H9 (cell line): ENCODE measurements at regions not wholly inside any gene's neighbourhood (a gene's known extent, or its start where the extent isn't known, plus 50 kb on each side); places are given as distances from the start of the nearest gene placed in this dataset.

Experiments used
- DNase-seq: peaks from one replicate; pipeline ENCODE4 v3.0.0-alpha.2; 2017
- H2AFZ ChIP-seq: one replicate; pipeline ENCODE4 v1.6.1; 2013; ENCODE audit warnings: mild to moderate bottlenecking, low read length, control low read depth, moderate library complexity
- H2AK5ac ChIP-seq: 2 replicates; pipeline ENCODE4 v1.6.1; 2013; ENCODE audit warnings: low read length, control low read depth, mixed read lengths; ENCODE audit not compliant: insufficient read length
- H2BK120ac ChIP-seq: one replicate; pipeline ENCODE4 v1.6.1; 2013; ENCODE audit warnings: low read depth, mild to moderate bottlenecking, low read length, control low read depth, inconsistent platforms; ENCODE audit not compliant: poor library complexity, severe bottlenecking
- H2BK12ac ChIP-seq: 2 replicates; pipeline ENCODE4 v1.6.1; 2013; ENCODE audit warnings: low read length, control low read depth, mixed read lengths, low read depth; ENCODE audit not compliant: insufficient read length
- H2BK15ac ChIP-seq: 2 replicates; pipeline ENCODE4 v1.6.1; 2013; ENCODE audit warnings: low read depth, low read length, control low read depth
- H2BK20ac ChIP-seq: one replicate; pipeline ENCODE4 v1.6.1; 2013; ENCODE audit warnings: low read depth, mild to moderate bottlenecking, low read length, control low read depth, inconsistent platforms; ENCODE audit not compliant: poor library complexity, severe bottlenecking
- H2BK5ac ChIP-seq: 2 replicates; pipeline ENCODE4 v1.6.1; 2013; ENCODE audit warnings: low read length, control low read depth, mixed read lengths; ENCODE audit not compliant: insufficient read length
- H3K14ac ChIP-seq: 2 replicates; pipeline ENCODE4 v1.6.1; 2013; ENCODE audit warnings: low read length, control low read depth; ENCODE audit not compliant: insufficient read depth
- H3K18ac ChIP-seq: 2 replicates; pipeline ENCODE4 v1.6.1; 2013; ENCODE audit warnings: low read depth, mild to moderate bottlenecking, mixed read lengths, low read length, control low read depth; ENCODE audit not compliant: insufficient read length
- H3K23ac ChIP-seq: 2 replicates; pipeline ENCODE4 v1.6.1; 2013; ENCODE audit warnings: low read length, control low read depth, mixed read lengths, low read depth; ENCODE audit not compliant: insufficient read length
- H3K23me2 ChIP-seq: 2 replicates; pipeline ENCODE4 v1.6.1; 2013; ENCODE audit warnings: low read depth, mild to moderate bottlenecking, mixed read lengths, low read length, control low read depth; ENCODE audit not compliant: insufficient read length, poor library complexity, severe bottlenecking
- H3K27ac ChIP-seq: 2 replicates; pipeline ENCODE4 v1.5.1; 2013; ENCODE audit warnings: low read length, control low read depth, mixed read lengths, low read depth; ENCODE audit not compliant: insufficient read length
- H3K27me3 ChIP-seq: 2 replicates; pipeline ENCODE4 v1.6.1; 2013; ENCODE audit warnings: low read length, control low read depth, inconsistent platforms; ENCODE audit not compliant: insufficient read depth
- H3K4ac ChIP-seq: 2 replicates; pipeline ENCODE4 v1.6.1; 2013; ENCODE audit warnings: low read depth, mild to moderate bottlenecking, control low read depth, inconsistent platforms, low read length, moderate library complexity
- H3K4me1 ChIP-seq: 2 replicates; pipeline ENCODE4 v1.6.1; 2013; ENCODE audit warnings: low read length, control low read depth, inconsistent platforms; ENCODE audit not compliant: insufficient read depth
- H3K4me2 ChIP-seq: 2 replicates; pipeline ENCODE4 v1.6.1; 2013; ENCODE audit warnings: low read length, control low read depth, mixed read lengths; ENCODE audit not compliant: insufficient read length, insufficient read depth
- H3K56ac ChIP-seq: 2 replicates; pipeline ENCODE4 v1.6.1; 2013; ENCODE audit warnings: low read depth, mild to moderate bottlenecking, mixed read lengths, low read length, control low read depth; ENCODE audit not compliant: insufficient read length
- H3K79me1 ChIP-seq: 2 replicates; pipeline ENCODE4 v1.6.1; 2013; ENCODE audit warnings: low read depth, mild to moderate bottlenecking, moderate library complexity, low read length, control low read depth, inconsistent platforms; ENCODE audit not compliant: insufficient read depth, poor library complexity, severe bottlenecking
- H3K79me2 ChIP-seq: 2 replicates; pipeline ENCODE4 v1.6.1; 2013; ENCODE audit warnings: low read length, control low read depth, inconsistent platforms; ENCODE audit not compliant: insufficient read depth
- H3K9ac ChIP-seq: 2 replicates; pipeline ENCODE4 v1.6.1; 2013; ENCODE audit warnings: low read length, control low read depth, mixed read lengths; ENCODE audit not compliant: insufficient read length; ENCODE audit errors: extremely low read depth
- H3K9me3 ChIP-seq: one replicate; pipeline ENCODE4 v1.6.1; 2013; ENCODE audit warnings: low read depth, low read length, inconsistent platforms; ENCODE audit not compliant: control insufficient read depth
- H3T11ph ChIP-seq: one replicate; pipeline ENCODE4 v1.6.1; 2013; ENCODE audit warnings: mild to moderate bottlenecking, low read length, control low read depth, inconsistent platforms
- H4K20me1 ChIP-seq: one replicate; pipeline ENCODE4 v1.6.1; 2013; ENCODE audit not compliant: control insufficient read depth, insufficient read length, insufficient read depth
- H4K5ac ChIP-seq: 2 replicates; pipeline ENCODE4 v1.6.1; 2013; ENCODE audit warnings: low read depth, mild to moderate bottlenecking, mixed read lengths, low read length, control low read depth; ENCODE audit not compliant: insufficient read length
- H4K8ac ChIP-seq: replicated peaks from 2 replicates; pipeline ENCODE4 v1.6.1; 2013; ENCODE audit warnings: low read length, control low read depth, mixed read lengths, low read depth; ENCODE audit not compliant: insufficient read length
- H4K91ac ChIP-seq: 2 replicates; pipeline ENCODE4 v1.6.1; 2013; ENCODE audit warnings: low read depth, mild to moderate bottlenecking, moderate library complexity, mixed read lengths, low read length, control low read depth; ENCODE audit not compliant: insufficient read length
- H3K27ac Mint-ChIP-seq, 3 experiments: 2 replicates in 2 of 3; 3 replicates in 1 of 3; pipeline ENCODE4 v1.8.0; 2020 to 2021; ENCODE audit warnings: mixed read lengths in 3 of 3, mild to moderate bottlenecking in 1 of 3, moderate library complexity in 1 of 3
- H3K27me3 Mint-ChIP-seq: 2 replicates; pipeline ENCODE4 v1.8.0; 2021; ENCODE audit warnings: low read depth, mild to moderate bottlenecking, moderate library complexity, mixed read lengths
- H3K36me3 Mint-ChIP-seq, 3 experiments: 2 replicates in 2 of 3; 3 replicates in 1 of 3; pipeline ENCODE4 v1.8.0; 2020 to 2021; ENCODE audit warnings: low read depth in 3 of 3, mixed read lengths in 3 of 3; ENCODE audit not compliant: insufficient read depth in 1 of 3
- H3K4me1 Mint-ChIP-seq, 2 experiments: 2 replicates each; pipeline ENCODE4 v1.8.0; 2020; ENCODE audit warnings: mixed read lengths in 2 of 2
- H3K4me3 Mint-ChIP-seq, 2 experiments: 2 replicates in 1 of 2; 3 replicates in 1 of 2; pipeline ENCODE4 v1.8.0; 2020 to 2021; ENCODE audit warnings: mild to moderate bottlenecking in 2 of 2, mixed read lengths in 2 of 2, moderate library complexity in 1 of 2
- H3K9me3 Mint-ChIP-seq, 2 experiments: 2 replicates in 1 of 2; 3 replicates in 1 of 2; pipeline ENCODE4 v1.8.0; 2020; ENCODE audit warnings: mild to moderate bottlenecking in 2 of 2, mixed read lengths in 2 of 2, moderate library complexity in 1 of 2
- CTCF ChIP-seq: fragments of 200-600 bp; sonication (generic); conservative IDR thresholded peaks from 3 replicates; pipeline ENCODE4 v1.8.0; 2021; ENCODE audit warnings: antibody characterized with exemption, mild to moderate bottlenecking
- WGBS: extraction: QIAGEN DNeasy Blood & Tissue Kit; methylation state at CpG from one replicate; pipeline ENCODE4 v1.1.7; 2013; ENCODE audit warnings: missing lambda C conversion rate, low lambda C conversion rate, mixed read lengths; ENCODE audit not compliant: insufficient read length; ENCODE audit errors: extremely low coverage; 5-methylcytosine and 5-hydroxymethylcytosine counted together

GRCh38 chr16:59697761-59698160 lies 963.6 kb upstream of the GOT2 start:
- H3K14ac ChIP-seq, result no peak overlapping the region

More at GRCh38 chr16:59697761-59698160, 963.6 kb upstream of the GOT2 start:
- no peaks in the 10 kb centered on the region for H3K9me3 ChIP-seq
- H3K18ac ChIP-seq, result no peak overlapping the region
- Mint-ChIP-seq H3K27ac (no peak overlapping the region), H3K27me3 (no peaks in the 10 kb centered on the region), H3K9me3 (peaks cover 0 to 4% of the 10 kb centered on the region in 2 experiments; a peak in 3 of 5 replicates), H3K4me1 (no peaks in the 10 kb centered on the region), H3K4me3 (no peak overlapping the region), H3K36me3 (no peaks in the 10 kb centered on the region)
- no peak overlapping the region for H4K5ac ChIP-seq
- no peak overlapping the region for H2BK20ac ChIP-seq
- H2BK15ac ChIP-seq, result no peak overlapping the region
- H3T11ph ChIP-seq, result no peak overlapping the region
- no peaks in the 10 kb centered on the region for H3K27me3 ChIP-seq
- H4K91ac ChIP-seq, result no peak overlapping the region
- H2AFZ ChIP-seq, result no peak overlapping the region
- no peaks in the 10 kb centered on the region for H4K20me1 ChIP-seq
- no peak overlapping the region for H3K4me2 ChIP-seq
- H3K56ac ChIP-seq, result no peak overlapping the region
- H3K79me1 ChIP-seq, result no peaks in the 10 kb centered on the region
- no peak overlapping the region for H2BK120ac ChIP-seq
- H3K4ac ChIP-seq, result no peak overlapping the region
- H2BK5ac ChIP-seq, result no peak overlapping the region
- H3K27ac ChIP-seq, result no peak overlapping the region
- no peaks in the 10 kb centered on the region for H3K4me1 ChIP-seq
- no CpG with 5 or more reads among the region's 1 CpG for WGBS
- TF ChIP-seq CTCF, result no peak
- H2BK12ac ChIP-seq, result no peak overlapping the region
- H2AK5ac ChIP-seq, result no peak overlapping the region
- DNase-seq, result no peak
- no peak overlapping the region for H4K8ac ChIP-seq
- H3K23ac ChIP-seq, result no peak overlapping the region
- H3K9ac ChIP-seq, result no peak overlapping the region
- H3K79me2 ChIP-seq, result no peaks in the 10 kb centered on the region
- H3K23me2 ChIP-seq, result no peaks in the 10 kb centered on the region
